ENCODE measurements at regions not wholly inside any gene's neighbourhood (a gene's known extent, or its start where the extent isn't known, plus 50 kb on each side); places are given as distances from the start of the nearest gene placed in this dataset.

DNA sequence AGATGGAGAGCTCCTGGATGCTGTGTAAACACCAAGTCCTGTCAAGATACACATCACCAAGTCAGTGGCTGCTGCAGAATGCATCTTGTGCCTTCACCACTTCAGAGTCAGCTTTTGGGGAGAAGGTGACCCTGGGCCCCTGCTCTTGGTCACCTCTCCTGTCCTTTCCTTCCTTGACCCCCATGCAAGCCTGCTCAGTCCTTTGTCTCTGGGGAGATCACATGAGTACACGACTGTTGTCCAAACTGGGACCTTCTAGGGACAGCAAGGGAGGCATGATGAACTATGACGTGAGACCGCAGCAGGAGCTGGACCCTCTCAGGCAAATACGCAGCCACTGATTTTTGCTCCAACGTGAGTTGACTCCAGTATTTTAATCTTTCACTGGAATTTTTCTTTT is 706.9 kb upstream of the ID2 start:
- intact Hi-C loops (cut with DNase I; ENCODE audit: low total_unique reads), result no loop called here
- 88 to 94% (median 92%) methylated on average over 5 of the region's 5 CpGs for WGBS, 5 donors
- TF ChIP-seq, protein P1, sequence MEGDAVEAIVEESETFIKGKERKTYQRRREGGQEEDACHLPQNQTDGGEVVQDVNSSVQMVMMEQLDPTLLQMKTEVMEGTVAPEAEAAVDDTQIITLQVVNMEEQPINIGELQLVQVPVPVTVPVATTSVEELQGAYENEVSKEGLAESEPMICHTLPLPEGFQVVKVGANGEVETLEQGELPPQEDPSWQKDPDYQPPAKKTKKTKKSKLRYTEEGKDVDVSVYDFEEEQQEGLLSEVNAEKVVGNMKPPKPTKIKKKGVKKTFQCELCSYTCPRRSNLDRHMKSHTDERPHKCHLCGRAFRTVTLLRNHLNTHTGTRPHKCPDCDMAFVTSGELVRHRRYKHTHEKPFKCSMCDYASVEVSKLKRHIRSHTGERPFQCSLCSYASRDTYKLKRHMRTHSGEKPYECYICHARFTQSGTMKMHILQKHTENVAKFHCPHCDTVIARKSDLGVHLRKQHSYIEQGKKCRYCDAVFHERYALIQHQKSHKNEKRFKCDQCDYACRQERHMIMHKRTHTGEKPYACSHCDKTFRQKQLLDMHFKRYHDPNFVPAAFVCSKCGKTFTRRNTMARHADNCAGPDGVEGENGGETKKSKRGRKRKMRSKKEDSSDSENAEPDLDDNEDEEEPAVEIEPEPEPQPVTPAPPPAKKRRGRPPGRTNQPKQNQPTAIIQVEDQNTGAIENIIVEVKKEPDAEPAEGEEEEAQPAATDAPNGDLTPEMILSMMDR (IDR thresholded peaks at IDR 0.05), result no peak
- no peak for TF ChIP-seq POLR2AphosphoS5 (IDR thresholded peaks at IDR 0.05)
- H3K4me3 ChIP-seq, result no peak overlapping the region
- H3K27ac ChIP-seq, result no peak overlapping the region
- no peaks in the 10 kb centered on the region for H3K36me3 ChIP-seq
- DNase-seq, result no peak
- H3K9me3 ChIP-seq, result no peaks in the 10 kb centered on the region
- no peaks in the 10 kb centered on the region for H3K4me1 ChIP-seq
- H3K27me3 ChIP-seq, result no peaks in the 10 kb centered on the region

DNA sequence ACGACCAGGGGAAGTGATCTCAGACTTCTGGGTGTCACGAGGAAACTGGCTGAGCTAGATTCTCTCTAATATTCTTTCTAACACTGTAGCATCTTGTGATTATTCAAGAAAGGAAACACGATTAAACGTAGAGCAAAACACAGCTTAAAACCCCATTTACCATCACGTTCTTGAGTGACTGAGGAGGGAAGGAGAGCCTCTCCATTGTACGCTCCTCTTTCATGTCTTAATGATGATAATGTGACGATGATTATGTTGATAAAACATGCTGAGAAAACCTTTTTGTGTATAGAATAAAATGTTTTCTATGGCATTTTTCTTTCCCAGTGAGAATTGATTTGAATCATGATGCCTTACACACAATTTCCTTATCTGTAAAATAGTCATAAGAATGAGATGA is 705.6 kb upstream of the ID2 start:
- no peaks in the 10 kb centered on the region for H3K9me3 ChIP-seq
- intact Hi-C loops (cut with DNase I; ENCODE audit: low total_unique reads), result no loop called here
- no peaks in the 10 kb centered on the region for H3K27me3 ChIP-seq
- no peaks in the 10 kb centered on the region for H3K4me1 ChIP-seq
- H3K4me3 ChIP-seq, result no peak overlapping the region
- no peak overlapping the region for H3K27ac ChIP-seq
- H3K36me3 ChIP-seq, result no peaks in the 10 kb centered on the region
- no peak for TF ChIP-seq EP300 (IDR thresholded peaks at IDR 0.05)
- no peak for TF ChIP-seq POLR2AphosphoS5 (IDR thresholded peaks at IDR 0.05)
- no peak for TF ChIP-seq POLR2A (IDR thresholded peaks at IDR 0.05)
- TF ChIP-seq, protein P1 (IDR thresholded peaks at IDR 0.05), result no peak
- DNase-seq, result no peak
- 85 to 90% (median 89%) methylated on average over 7 of the region's 7 CpGs for WGBS, 5 donors

DNA sequence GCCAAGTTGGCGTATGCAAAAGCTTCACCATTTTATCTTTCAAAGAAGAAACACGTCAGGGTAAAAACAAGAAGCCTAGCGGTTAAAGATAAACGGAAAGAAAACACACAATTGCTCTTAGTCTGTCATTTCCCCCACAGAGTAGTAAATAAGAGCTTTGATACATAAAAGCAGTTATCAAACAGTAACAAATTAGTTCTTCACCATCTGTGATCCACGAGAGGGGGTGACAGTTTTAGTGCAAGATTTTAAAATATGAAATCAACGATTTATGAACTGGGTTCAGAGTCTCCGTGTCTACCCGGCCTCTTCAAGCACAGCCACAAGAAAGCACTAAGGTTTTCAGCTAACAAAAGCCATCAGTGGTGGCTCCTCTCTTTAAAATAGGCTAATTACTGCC is 703.9 kb upstream of the ID2 start:
- DNase-seq, result no peak
- Histone ChIP-seq H3K9me3 (peaks cover 0 to 9% (median 7%) of the 10 kb centered on the region in 4 donors), H3K36me3 (no peaks in the 10 kb centered on the region), H3K27ac (no peak overlapping the region), H3K4me1 (no peaks in the 10 kb centered on the region), H3K27me3 (no peaks in the 10 kb centered on the region), H3K4me3 (no peak overlapping the region)
- WGBS, 5 donors, result 46 to 69% (median 63%) methylated on average over 8 of the region's 8 CpGs
- intact Hi-C loops (cut with DNase I; ENCODE audit: low total_unique reads), result no loop called here
- TF ChIP-seq POLR2AphosphoS5 (IDR thresholded peaks at IDR 0.05), result no peak
- no peak for TF ChIP-seq EP300 (IDR thresholded peaks at IDR 0.05)
- TF ChIP-seq, protein P1 (IDR thresholded peaks at IDR 0.05), result no peak
- TF ChIP-seq POLR2A (IDR thresholded peaks at IDR 0.05), result no peak

DNA sequence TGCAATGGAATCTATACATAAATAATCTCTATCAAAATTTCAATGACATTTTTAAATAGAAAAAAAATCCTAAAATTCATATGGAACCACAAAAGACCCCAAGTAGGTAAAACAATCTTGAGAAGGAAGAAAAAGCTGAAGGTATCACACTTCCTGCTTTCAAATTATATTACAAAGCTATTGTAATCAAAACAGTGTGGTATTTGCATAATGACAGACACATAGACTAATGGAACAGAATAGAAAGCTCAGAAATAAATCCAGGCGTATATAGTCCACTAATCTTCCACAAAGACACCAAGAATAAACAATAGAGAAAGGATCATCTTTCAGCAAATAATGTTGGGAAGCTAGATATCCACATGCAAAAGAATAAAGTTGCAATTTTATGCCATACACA is 699.8 kb upstream of the ID2 start:
- H3K4me1 ChIP-seq, result no peaks in the 10 kb centered on the region
- WGBS, 5 donors, result 85 to 98% (median 90%) methylated on average over 1 of the region's 1 CpG
- DNase-seq, result no peak
- H3K27ac ChIP-seq, result no peak overlapping the region
- intact Hi-C loops (cut with DNase I; ENCODE audit: low total_unique reads), result no loop called here
- H3K36me3 ChIP-seq, result no peaks in the 10 kb centered on the region
- no peak overlapping the region for H3K4me3 ChIP-seq
- TF ChIP-seq POLR2A (IDR thresholded peaks at IDR 0.05) (no peak), POLR2AphosphoS5 (IDR thresholded peaks at IDR 0.05) (no peak), EP300 (IDR thresholded peaks at IDR 0.05) (no peak)
- TF ChIP-seq, protein P1 (IDR thresholded peaks at IDR 0.05), result no peak
- peaks cover 0 to 9% (median 7%) of the 10 kb centered on the region in 4 donors for H3K9me3 ChIP-seq
- no peaks in the 10 kb centered on the region for H3K27me3 ChIP-seq
